Neutrophil (primary cell): ENCODE measurements at regions not wholly inside any gene's neighbourhood (a gene's known extent, or its start where the extent isn't known, plus 50 kb on each side); places are given as distances from the start of the nearest gene placed in this dataset.
"Not testable (repeated sequence)": the region's sequence is repeated elsewhere in the genome, so short reads cannot be mapped to it uniquely, and the experiment has no call there.

ENCODE experiments used
- H3K27ac ChIP-seq: fragments of 200-600 bp; sonication (generic); 2 replicates; pipeline ENCODE4 v1.5.1; 2016; ENCODE audit warnings: mild to moderate bottlenecking, moderate library complexity
- H3K27me3 ChIP-seq: fragments of 200-600 bp; sonication (generic); 2 replicates; pipeline ENCODE4 v1.6.0; 2016; ENCODE audit warnings: mild to moderate bottlenecking
- H3K36me3 ChIP-seq: fragments of 200-600 bp; sonication (generic); 2 replicates; pipeline ENCODE4 v1.5.1; 2017
- H3K4me1 ChIP-seq, 2 experiments: fragments of 200-600 bp in 1 of 2; sonication (generic) in 1 of 2; 1 replicate in 1 of 2; 2 replicates in 1 of 2; pipeline versions ENCODE4 v1.5.1 to v1.6.1; 2013 to 2016; ENCODE audit warnings: low read depth in 1 of 2, low read length in 1 of 2, mild to moderate bottlenecking in 1 of 2, moderate library complexity in 1 of 2; ENCODE audit not compliant: control insufficient read depth in 1 of 2, insufficient read depth in 1 of 2
- H3K4me3 ChIP-seq, 2 experiments: fragments of 200-600 bp in 1 of 2; sonication (generic) in 1 of 2; 1 replicate in 1 of 2; 2 replicates in 1 of 2; pipeline ENCODE4 v1.5.1; 2013 to 2016; ENCODE audit warnings: low read depth in 1 of 2, low read length in 1 of 2, mild to moderate bottlenecking in 1 of 2, moderate library complexity in 1 of 2
- H3K9me3 ChIP-seq: fragments of 200-600 bp; sonication (generic); 2 replicates; pipeline ENCODE4 v1.5.1; 2016
- TF ChIP-seq, protein P1 (sequence below): fragments of 200-600 bp; sonication (generic); IDR thresholded peaks from 2 replicates; pipeline ENCODE4 v1.5.1; 2016; ENCODE audit warnings: antibody characterized with exemption

DNA sequence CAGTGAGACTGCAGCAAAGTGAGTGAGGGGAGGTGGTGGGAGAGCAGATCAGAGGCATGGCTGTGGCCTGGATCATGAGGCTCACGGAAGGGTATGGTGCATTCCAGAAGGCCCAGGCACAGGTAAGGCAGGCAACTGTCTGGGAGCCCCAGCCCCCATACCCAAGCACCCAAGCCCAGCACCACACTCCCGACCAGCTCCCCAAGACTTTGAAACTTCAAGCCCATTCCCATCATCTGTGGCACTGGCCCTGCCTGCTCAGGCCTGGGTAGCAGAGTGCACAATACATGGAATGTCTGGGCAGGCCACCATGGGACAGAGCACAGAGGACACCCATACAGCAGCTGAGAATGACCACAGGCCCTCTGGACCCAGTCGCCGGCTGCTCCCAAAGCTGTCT lies 202.6 kb upstream of the ARL4C start:
- Histone ChIP-seq H3K9me3 (no peaks in the 10 kb centered on the region), H3K4me3 (no peak overlapping the region), H3K36me3 (no peaks in the 10 kb centered on the region), H3K27me3 (no peaks in the 10 kb centered on the region), H3K27ac (no peak overlapping the region), H3K4me1 (no peaks in the 10 kb centered on the region)
- TF ChIP-seq, protein P1, sequence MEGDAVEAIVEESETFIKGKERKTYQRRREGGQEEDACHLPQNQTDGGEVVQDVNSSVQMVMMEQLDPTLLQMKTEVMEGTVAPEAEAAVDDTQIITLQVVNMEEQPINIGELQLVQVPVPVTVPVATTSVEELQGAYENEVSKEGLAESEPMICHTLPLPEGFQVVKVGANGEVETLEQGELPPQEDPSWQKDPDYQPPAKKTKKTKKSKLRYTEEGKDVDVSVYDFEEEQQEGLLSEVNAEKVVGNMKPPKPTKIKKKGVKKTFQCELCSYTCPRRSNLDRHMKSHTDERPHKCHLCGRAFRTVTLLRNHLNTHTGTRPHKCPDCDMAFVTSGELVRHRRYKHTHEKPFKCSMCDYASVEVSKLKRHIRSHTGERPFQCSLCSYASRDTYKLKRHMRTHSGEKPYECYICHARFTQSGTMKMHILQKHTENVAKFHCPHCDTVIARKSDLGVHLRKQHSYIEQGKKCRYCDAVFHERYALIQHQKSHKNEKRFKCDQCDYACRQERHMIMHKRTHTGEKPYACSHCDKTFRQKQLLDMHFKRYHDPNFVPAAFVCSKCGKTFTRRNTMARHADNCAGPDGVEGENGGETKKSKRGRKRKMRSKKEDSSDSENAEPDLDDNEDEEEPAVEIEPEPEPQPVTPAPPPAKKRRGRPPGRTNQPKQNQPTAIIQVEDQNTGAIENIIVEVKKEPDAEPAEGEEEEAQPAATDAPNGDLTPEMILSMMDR, result no peak

DNA sequence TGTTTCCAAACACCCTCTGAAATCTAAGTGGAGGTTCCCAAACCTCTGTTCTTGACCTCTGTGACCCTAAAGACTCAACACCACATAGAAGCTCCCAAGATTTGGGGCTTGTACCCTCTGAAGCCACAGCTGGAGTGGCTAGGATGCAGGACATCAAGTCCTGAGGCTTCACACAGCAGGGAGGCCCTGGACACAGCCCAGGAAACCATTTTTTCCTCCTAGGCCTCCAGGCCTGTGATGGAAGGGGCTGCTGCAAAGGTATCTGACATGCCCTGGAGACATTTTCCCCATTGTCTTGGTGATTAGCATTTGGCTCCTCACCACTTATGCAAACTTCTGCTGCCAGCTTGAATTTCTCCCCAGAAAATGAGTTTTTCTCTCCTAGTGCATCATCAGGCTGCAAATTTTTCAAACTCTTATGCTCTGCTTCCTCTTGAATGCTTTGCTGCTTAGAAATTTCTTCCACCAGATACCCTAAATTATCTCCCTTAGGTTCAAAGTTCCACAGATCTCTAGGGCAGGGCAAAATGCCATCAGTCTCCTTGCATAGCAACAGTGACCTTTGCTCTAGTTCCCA lies 200.5 kb upstream of the ARL4C start:
- not testable (repeated sequence) for H3K36me3 ChIP-seq, H3K4me3 ChIP-seq

DNA sequence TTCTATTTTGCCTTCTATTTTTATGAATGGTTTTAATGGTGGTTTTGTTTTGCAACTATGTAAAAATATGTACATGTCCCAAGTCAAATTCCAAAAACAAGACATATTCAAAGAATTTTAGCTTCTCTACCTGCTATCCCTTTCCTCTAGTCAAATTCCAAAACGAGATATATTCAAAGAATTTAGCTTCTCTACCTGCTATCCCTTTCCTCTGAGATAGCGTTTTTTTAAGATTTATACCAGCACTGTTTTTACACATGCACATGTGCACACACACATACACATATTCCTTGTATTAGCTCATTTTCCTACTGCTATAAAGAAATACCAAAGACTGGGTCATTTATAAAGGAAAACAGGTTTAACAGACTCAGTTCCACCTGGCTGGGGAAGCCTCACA lies 199.1 kb upstream of the ARL4C start:
- no peaks in the 10 kb centered on the region for H3K27me3 ChIP-seq
- no peak overlapping the region for H3K4me3 ChIP-seq
- no peak overlapping the region for H3K27ac ChIP-seq
- no peaks in the 10 kb centered on the region for H3K9me3 ChIP-seq
- no peaks in the 10 kb centered on the region for H3K36me3 ChIP-seq
- TF ChIP-seq, protein P1, result no peak
- peaks cover 0 to 4% of the 10 kb centered on the region in 2 experiments for H3K4me1 ChIP-seq

More for the DNA sequence above, 200.5 kb upstream of the ARL4C start:
- not testable (repeated sequence) for H3K9me3 ChIP-seq, H3K27ac ChIP-seq, H3K4me1 ChIP-seq, H3K27me3 ChIP-seq

DNA sequence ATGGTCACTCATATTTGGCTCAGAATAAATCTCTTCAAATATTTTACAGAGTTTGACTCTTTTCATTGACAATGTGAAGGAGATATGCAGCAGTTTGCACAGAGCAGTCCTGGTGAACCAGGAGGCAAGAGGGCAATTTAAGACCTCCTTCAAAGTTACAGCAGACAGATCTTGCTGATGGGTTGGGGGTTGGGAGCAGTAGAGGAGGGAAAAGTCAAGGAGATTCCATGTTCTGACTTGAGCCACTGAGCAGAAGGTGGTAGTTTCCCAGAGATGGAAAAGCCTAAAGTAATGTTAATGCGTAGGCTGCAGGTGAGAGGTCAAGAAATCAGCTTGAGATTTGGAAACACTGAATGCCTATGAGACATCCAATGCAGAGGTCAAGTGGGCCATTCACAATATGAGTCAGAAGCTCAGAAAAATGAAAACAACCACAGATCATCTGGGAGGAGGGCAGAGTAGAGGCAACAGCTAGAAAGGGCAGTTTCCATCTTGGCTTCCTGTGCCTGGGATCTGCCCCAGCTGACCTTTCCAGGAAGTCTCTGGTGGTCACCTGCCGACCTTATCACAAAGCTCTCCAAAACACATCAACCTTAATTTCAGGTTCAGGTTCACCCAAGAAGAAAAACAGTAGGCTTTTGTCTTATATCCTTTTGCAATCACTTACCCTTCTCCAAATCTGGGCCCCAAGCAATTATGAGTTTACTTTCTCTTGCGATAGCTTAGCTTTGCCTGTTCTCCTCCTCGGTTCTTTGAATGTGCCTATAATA lies 197.5 kb upstream of the ARL4C start:
- no peak overlapping the region for H3K4me3 ChIP-seq
- H3K27me3 ChIP-seq, result no peaks in the 10 kb centered on the region
- peaks cover 0 to 12% of the 10 kb centered on the region in 2 experiments for H3K4me1 ChIP-seq
- H3K36me3 ChIP-seq, result no peaks in the 10 kb centered on the region
- H3K27ac ChIP-seq, result no peak overlapping the region
- H3K9me3 ChIP-seq, result no peaks in the 10 kb centered on the region
- TF ChIP-seq, protein P1, result no peak

DNA sequence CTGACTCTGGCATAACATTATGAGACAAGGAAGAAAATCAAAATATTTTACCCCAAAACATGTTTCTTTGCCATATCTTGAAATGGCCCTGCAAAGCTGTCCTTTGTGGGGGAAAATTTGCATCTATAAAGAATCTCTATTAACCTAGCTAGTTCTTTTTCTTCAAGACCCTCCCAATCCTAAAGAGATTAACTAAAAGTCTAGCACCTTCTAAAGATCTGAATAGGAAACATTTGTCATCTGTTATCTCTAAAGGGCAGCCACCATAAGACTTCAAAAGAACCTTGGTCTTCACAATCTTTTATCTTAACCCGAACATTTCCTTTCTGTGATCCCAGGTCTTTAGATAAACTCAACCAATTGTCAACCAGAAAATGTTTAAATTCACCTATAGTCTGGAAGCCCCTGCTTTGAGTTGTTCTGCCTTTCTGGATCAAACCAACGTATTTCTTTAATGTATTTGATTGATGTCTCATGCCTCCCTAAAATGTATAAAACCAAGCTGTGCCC lies 196.9 kb upstream of the ARL4C start:
- not testable (repeated sequence) for H3K27ac ChIP-seq, H3K4me3 ChIP-seq
- peaks cover 0 to 12% of the 10 kb centered on the region in 2 experiments for H3K4me1 ChIP-seq

DNA sequence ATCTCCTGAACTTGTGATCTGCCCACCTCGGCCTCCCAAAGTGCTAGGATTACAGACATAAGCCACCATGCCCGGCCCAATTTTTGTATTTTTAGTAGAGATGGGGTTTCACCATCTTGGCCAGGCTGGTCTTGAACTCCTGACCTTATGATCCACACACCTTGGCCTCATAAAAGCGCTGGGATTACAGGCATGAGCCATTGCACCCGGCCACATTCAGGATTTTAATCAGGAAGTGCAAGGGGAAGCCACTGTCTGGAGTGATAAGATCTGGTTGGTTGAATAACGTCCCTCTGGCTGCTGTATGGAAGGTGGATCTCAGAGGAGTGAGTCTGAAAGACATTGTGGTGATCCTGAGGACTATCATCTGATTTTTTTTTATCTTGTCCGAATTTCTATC lies 196.3 kb upstream of the ARL4C start:
- H3K36me3 ChIP-seq, H3K9me3 ChIP-seq, H3K27me3 ChIP-seq, H3K27ac ChIP-seq, H3K4me3 ChIP-seq: not testable (repeated sequence)
- H3K4me1 ChIP-seq, result peaks cover 0 to 12% of the 10 kb centered on the region in 2 experiments

More for the DNA sequence above, 196.9 kb upstream of the ARL4C start:
- not testable (repeated sequence) for H3K27me3 ChIP-seq, H3K9me3 ChIP-seq, H3K36me3 ChIP-seq
